Ovary (tissue), 3 donors: ENCODE measurements at regions not wholly inside any gene's neighbourhood (a gene's known extent, or its start where the extent isn't known, plus 50 kb on each side); places are given as distances from the start of the nearest gene placed in this dataset.

Experiments used
- POLR2A ChIP-seq: fragments of 450-650 bp; IDR thresholded peaks from one replicate; pipeline ENCODE4 v1.6.1; 2017; ENCODE audit warnings: antibody characterized with exemption, mild to moderate bottlenecking, moderate library complexity
- TF ChIP-seq, protein P1 (sequence below), 3 donors: fragments of 450-650 bp in 2 of 3; fragments of 200-600 bp in 1 of 3; IDR thresholded peaks; one replicate each; pipeline versions ENCODE4 v1.5.1 to v1.8.0; 2016 to 2022; ENCODE audit warnings: antibody characterized with exemption in 3 of 3, mild to moderate bottlenecking in 1 of 3
- donor health status: DM: no; HTN: no; CAD: no.

DNA sequence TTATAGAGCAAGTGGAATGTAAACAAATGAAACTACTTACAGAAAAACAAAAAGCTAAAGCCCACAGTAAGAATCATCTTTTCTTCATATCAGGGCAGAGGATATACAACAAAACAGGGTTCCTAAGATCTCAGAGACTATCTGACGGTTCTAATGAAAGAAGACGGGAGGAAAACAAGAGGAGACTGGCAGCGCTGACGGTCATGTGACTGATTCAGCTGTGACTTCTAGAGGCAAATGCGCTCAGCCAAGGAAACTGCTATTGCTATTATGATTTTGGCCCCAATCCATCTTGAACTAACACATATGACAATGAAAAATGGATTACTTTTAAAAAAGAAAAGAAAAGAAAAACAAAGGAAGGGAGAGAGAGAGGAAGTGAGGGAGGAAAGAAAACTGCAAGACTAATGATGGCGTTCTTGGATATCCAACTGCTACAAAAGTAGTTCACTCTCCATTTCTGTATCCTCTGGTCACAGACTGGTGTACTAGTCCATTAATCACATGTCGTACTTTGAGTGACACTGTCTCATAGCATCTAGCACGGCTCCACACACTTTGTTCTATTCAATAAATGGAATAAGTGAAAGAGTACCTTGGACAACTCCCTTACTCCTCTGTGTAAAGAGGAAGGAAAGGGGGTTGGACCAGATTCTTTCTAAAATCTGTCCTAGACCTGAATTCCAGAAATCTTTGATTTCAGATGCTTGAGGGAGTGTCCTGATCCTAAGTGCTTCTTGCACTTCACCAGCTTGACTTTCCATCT lies 119.3 kb downstream of the DAD1 start:
- TF ChIP-seq, protein P1, sequence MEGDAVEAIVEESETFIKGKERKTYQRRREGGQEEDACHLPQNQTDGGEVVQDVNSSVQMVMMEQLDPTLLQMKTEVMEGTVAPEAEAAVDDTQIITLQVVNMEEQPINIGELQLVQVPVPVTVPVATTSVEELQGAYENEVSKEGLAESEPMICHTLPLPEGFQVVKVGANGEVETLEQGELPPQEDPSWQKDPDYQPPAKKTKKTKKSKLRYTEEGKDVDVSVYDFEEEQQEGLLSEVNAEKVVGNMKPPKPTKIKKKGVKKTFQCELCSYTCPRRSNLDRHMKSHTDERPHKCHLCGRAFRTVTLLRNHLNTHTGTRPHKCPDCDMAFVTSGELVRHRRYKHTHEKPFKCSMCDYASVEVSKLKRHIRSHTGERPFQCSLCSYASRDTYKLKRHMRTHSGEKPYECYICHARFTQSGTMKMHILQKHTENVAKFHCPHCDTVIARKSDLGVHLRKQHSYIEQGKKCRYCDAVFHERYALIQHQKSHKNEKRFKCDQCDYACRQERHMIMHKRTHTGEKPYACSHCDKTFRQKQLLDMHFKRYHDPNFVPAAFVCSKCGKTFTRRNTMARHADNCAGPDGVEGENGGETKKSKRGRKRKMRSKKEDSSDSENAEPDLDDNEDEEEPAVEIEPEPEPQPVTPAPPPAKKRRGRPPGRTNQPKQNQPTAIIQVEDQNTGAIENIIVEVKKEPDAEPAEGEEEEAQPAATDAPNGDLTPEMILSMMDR (IDR thresholded peaks at IDR 0.05), result no peak
- TF ChIP-seq POLR2A, result no peak
